GM12878 (cell line): ENCODE measurements at regions not wholly inside any gene's neighbourhood (a gene's known extent, or its start where the extent isn't known, plus 50 kb on each side); places are given as distances from the start of the nearest gene placed in this dataset.

Source experiments
- ATAC-seq: fragments of 200-7000 bp; cut with Tn5 transposase; 3 replicates; pipeline ENCODE4 v1.9.1; 2020; ENCODE audit warnings: mild to moderate bottlenecking, moderate library complexity
- BruUV-seq: library from RNA; stranded (reverse); fragments of 400-500 nt; replicated peaks from 2 replicates; lab custom pipeline; 2021; lab: Mats Ljungman, UMichigan
- CTCF ChIA-PET: fragments of 300-600 bp; sonication (Branson Sonifier 250); formaldehyde crosslinking; extraction: SDS; loops from one replicate; lab custom pipeline; 2021; ENCODE audit warnings: inconsistent platforms; lab: Yijun Ruan, JAX
- POLR2A ChIA-PET: fragments of 350-600 bp; formaldehyde crosslinking; extraction: SDS; loops from one replicate; lab custom pipeline; 2021; ENCODE audit warnings: inconsistent platforms; lab: Charles Lee
- RAD21 ChIA-PET: fragments of 300-600 bp; sonication (Branson Sonifier 250); formaldehyde crosslinking; loops from one replicate; lab custom pipeline; 2023; ENCODE audit warnings: antibody characterized with exemption; ENCODE audit not compliant: unreplicated experiment; lab: Charles Lee
- SMC1A ChIA-PET: fragments of 300-600 bp; sonication (Branson Sonifier 250); formaldehyde crosslinking; loops from one replicate; lab custom pipeline; 2023; ENCODE audit not compliant: unreplicated experiment, uncharacterized antibody; lab: Charles Lee
- DNase-seq: peaks from one replicate; pipeline ENCODE4 v3.0.0-alpha.2; 2011; ENCODE audit warnings: low read depth, low spot score
- FAIRE-seq: peaks from 3 replicates; lab custom pipeline; 2011; peaks lifted over from hg19 to GRCh38; lab: Jason Lieb, UNC
- H2AFZ ChIP-seq: 2 replicates; pipeline ENCODE4 v1.6.0; 2011; ENCODE audit warnings: low read depth, low read length, control low read depth; ENCODE audit not compliant: control insufficient read depth
- H3K27ac ChIP-seq: 2 replicates; pipeline ENCODE4 v1.5.1; 2011; ENCODE audit warnings: control low read depth; ENCODE audit not compliant: control insufficient read depth, insufficient read depth
- H3K27me3 ChIP-seq, 2 experiments: replicated peaks in 1 of 2; 2 replicates each; pipeline versions ENCODE4 v1.6.0 to v1.6.1; 2011; ENCODE audit warnings: low read length in 1 of 2; ENCODE audit not compliant: control insufficient read depth in 2 of 2, insufficient read depth in 2 of 2
- H3K36me3 ChIP-seq, 2 experiments: 2 replicates each; pipeline ENCODE4 v1.5.1; 2011; ENCODE audit warnings: low read length in 1 of 2; ENCODE audit not compliant: control insufficient read depth in 2 of 2, insufficient read depth in 2 of 2
- H3K4me1 ChIP-seq: 2 replicates; pipeline ENCODE4 v1.6.1; 2011; ENCODE audit warnings: mild to moderate bottlenecking, low read length, moderate library complexity, mixed read lengths; ENCODE audit not compliant: control insufficient read depth, insufficient read depth
- H3K4me2 ChIP-seq: 2 replicates; pipeline ENCODE4 v1.6.0; 2011; ENCODE audit warnings: control low read depth; ENCODE audit not compliant: control insufficient read depth, insufficient read depth
- H3K4me3 ChIP-seq: fragments of 200-600 bp; sonication (generic); 2 replicates; pipeline ENCODE4 v1.5.1; 2016
- H3K79me2 ChIP-seq: 2 replicates; pipeline ENCODE4 v1.6.0; 2011; ENCODE audit warnings: low read length; ENCODE audit not compliant: control insufficient read depth, insufficient read depth
- H3K9ac ChIP-seq: 2 replicates; pipeline ENCODE4 v1.8.0; 2011; ENCODE audit warnings: low read length, control low read depth, mixed read lengths; ENCODE audit not compliant: control insufficient read depth, insufficient read depth
- H3K9me3 ChIP-seq: replicated peaks from 3 replicates; pipeline ENCODE4 v1.5.1; 2011; ENCODE audit warnings: mild to moderate bottlenecking, low read length; ENCODE audit not compliant: control insufficient read depth, insufficient read depth
- H4K20me1 ChIP-seq: 2 replicates; pipeline ENCODE4 v1.6.0; 2011; ENCODE audit not compliant: control insufficient read depth, insufficient read depth
- RAD21 ChIP-seq: IDR thresholded peaks from 2 replicates; pipeline ENCODE4 v1.6.1; 2011; ENCODE audit warnings: mild to moderate bottlenecking, low read depth, low read length, moderate library complexity; ENCODE audit not compliant: insufficient read depth
- RELA ChIP-seq: fragments of 450-650 bp; IDR thresholded peaks from 2 replicates; pipeline ENCODE4 v1.8.0; 2014; ENCODE audit warnings: borderline replicate concordance; ENCODE audit not compliant: partially characterized antibody
- SMARCA5 ChIP-seq: fragments of 450-650 bp; IDR thresholded peaks from 2 replicates; pipeline ENCODE4 v1.6.1; 2017; ENCODE audit warnings: mild to moderate bottlenecking
- TCF7 ChIP-seq: IDR thresholded peaks from 2 replicates; pipeline ENCODE4 v1.6.1; 2014; ENCODE audit warnings: antibody characterized with exemption, borderline replicate concordance
- WGBS: methylation state at CpG from one replicate; pipeline ENCODE4 v1.1.6; 2016; ENCODE audit warnings: low lambda C conversion rate; ENCODE audit not compliant: insufficient replicate concordance, insufficient coverage; ENCODE audit errors: missing lambda C conversion rate; 5-methylcytosine and 5-hydroxymethylcytosine counted together
- in situ Hi-C: fragments of 300-500 bp; cut with MboI; formaldehyde crosslinking; loops from 9 replicates; pipeline ENCODE4 v1.14.3; 2018; ENCODE audit warnings: mixed read lengths
- intact Hi-C: fragments of 100-400 bp; cut with micrococcal nuclease; formaldehyde crosslinking; loops from one replicate; pipeline ENCODE4 v1.14.2; 2022; ENCODE audit not compliant: unreplicated experiment
- TF ChIP-seq, protein P1 (sequence below): IDR thresholded peaks from 2 replicates; pipeline ENCODE4 v1.6.1; 2012; ENCODE audit warnings: low read depth, low read length, improper control_type of control experiment
- TF ChIP-seq, protein P2 (sequence below): IDR thresholded peaks from 2 replicates; pipeline ENCODE4 v1.6.1; 2012; ENCODE audit warnings: improper control_type of control experiment, low read depth, low read length; ENCODE audit not compliant: insufficient replicate concordance
- TF ChIP-seq, protein P3 (sequence below): fragments of 450-650 bp; IDR thresholded peaks from 2 replicates; pipeline ENCODE4 v1.6.1; 2018; ENCODE audit warnings: mild to moderate bottlenecking, low read depth, moderate library complexity; ENCODE audit not compliant: partially characterized antibody
- TF ChIP-seq, protein P4 (sequence below): fragments of 450-650 bp; formaldehyde crosslinking; IDR thresholded peaks from 2 replicates; pipeline ENCODE4 v1.4.0; 2020; ENCODE audit warnings: mild to moderate bottlenecking, moderate library complexity

DNA sequence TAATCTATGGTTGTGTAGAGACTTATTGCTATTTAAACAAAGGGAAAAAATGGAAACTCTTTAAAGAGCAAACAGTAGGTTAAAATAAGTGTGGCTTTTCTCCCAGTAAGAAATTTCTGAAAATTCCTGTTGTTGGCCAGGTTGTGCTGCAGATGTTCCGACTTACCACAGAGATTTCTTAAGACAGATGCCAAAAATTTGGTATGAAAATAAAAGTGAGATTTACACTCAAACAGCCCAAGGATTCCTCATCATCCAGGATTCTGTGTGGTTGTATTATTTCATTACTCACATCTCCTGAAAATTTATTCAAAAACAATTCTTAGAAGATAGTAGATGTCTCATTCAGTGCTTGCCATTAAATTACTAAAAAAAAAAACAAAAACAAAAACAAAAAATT is 296.7 kb upstream of the PTBP2 start:
- no peak for DNase-seq
- ChIA-PET CTCF (interaction anchor here (0.6 kb wide), 1 partner anchor 287 kb away, joined by 3 read pairs; no protein-coding TSS in a partner anchor), RAD21 (no interaction called here), POLR2A (no interaction called here), SMC1A (no interaction called here)
- no peak overlapping the region for H2AFZ ChIP-seq
- no peaks in the 10 kb centered on the region for H4K20me1 ChIP-seq
- no peaks in the 10 kb centered on the region for H3K9me3 ChIP-seq
- BruUV-seq, result no TSS peak
- no peak overlapping the region for H3K9ac ChIP-seq
- no peaks in the 10 kb centered on the region for H3K4me1 ChIP-seq
- no peak overlapping the region for H3K4me3 ChIP-seq
- TF ChIP-seq, protein P1, sequence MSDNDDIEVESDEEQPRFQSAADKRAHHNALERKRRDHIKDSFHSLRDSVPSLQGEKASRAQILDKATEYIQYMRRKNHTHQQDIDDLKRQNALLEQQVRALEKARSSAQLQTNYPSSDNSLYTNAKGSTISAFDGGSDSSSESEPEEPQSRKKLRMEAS, result no peak
- TF ChIP-seq TCF7 (no peak), SMARCA5 (no peak), RELA (no peak), RAD21 (no peak)
- TF ChIP-seq, protein P2, sequence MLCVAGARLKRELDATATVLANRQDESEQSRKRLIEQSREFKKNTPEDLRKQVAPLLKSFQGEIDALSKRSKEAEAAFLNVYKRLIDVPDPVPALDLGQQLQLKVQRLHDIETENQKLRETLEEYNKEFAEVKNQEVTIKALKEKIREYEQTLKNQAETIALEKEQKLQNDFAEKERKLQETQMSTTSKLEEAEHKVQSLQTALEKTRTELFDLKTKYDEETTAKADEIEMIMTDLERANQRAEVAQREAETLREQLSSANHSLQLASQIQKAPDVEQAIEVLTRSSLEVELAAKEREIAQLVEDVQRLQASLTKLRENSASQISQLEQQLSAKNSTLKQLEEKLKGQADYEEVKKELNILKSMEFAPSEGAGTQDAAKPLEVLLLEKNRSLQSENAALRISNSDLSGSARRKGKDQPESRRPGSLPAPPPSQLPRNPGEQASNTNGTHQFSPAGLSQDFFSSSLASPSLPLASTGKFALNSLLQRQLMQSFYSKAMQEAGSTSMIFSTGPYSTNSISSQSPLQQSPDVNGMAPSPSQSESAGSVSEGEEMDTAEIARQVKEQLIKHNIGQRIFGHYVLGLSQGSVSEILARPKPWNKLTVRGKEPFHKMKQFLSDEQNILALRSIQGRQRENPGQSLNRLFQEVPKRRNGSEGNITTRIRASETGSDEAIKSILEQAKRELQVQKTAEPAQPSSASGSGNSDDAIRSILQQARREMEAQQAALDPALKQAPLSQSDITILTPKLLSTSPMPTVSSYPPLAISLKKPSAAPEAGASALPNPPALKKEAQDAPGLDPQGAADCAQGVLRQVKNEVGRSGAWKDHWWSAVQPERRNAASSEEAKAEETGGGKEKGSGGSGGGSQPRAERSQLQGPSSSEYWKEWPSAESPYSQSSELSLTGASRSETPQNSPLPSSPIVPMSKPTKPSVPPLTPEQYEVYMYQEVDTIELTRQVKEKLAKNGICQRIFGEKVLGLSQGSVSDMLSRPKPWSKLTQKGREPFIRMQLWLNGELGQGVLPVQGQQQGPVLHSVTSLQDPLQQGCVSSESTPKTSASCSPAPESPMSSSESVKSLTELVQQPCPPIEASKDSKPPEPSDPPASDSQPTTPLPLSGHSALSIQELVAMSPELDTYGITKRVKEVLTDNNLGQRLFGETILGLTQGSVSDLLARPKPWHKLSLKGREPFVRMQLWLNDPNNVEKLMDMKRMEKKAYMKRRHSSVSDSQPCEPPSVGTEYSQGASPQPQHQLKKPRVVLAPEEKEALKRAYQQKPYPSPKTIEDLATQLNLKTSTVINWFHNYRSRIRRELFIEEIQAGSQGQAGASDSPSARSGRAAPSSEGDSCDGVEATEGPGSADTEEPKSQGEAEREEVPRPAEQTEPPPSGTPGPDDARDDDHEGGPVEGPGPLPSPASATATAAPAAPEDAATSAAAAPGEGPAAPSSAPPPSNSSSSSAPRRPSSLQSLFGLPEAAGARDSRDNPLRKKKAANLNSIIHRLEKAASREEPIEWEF, result no peak
- TF ChIP-seq, protein P3, sequence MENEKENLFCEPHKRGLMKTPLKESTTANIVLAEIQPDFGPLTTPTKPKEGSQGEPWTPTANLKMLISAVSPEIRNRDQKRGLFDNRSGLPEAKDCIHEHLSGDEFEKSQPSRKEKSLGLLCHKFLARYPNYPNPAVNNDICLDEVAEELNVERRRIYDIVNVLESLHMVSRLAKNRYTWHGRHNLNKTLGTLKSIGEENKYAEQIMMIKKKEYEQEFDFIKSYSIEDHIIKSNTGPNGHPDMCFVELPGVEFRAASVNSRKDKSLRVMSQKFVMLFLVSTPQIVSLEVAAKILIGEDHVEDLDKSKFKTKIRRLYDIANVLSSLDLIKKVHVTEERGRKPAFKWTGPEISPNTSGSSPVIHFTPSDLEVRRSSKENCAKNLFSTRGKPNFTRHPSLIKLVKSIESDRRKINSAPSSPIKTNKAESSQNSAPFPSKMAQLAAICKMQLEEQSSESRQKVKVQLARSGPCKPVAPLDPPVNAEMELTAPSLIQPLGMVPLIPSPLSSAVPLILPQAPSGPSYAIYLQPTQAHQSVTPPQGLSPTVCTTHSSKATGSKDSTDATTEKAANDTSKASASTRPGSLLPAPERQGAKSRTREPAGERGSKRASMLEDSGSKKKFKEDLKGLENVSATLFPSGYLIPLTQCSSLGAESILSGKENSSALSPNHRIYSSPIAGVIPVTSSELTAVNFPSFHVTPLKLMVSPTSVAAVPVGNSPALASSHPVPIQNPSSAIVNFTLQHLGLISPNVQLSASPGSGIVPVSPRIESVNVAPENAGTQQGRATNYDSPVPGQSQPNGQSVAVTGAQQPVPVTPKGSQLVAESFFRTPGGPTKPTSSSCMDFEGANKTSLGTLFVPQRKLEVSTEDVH, result no peak
- TF ChIP-seq, protein P4, sequence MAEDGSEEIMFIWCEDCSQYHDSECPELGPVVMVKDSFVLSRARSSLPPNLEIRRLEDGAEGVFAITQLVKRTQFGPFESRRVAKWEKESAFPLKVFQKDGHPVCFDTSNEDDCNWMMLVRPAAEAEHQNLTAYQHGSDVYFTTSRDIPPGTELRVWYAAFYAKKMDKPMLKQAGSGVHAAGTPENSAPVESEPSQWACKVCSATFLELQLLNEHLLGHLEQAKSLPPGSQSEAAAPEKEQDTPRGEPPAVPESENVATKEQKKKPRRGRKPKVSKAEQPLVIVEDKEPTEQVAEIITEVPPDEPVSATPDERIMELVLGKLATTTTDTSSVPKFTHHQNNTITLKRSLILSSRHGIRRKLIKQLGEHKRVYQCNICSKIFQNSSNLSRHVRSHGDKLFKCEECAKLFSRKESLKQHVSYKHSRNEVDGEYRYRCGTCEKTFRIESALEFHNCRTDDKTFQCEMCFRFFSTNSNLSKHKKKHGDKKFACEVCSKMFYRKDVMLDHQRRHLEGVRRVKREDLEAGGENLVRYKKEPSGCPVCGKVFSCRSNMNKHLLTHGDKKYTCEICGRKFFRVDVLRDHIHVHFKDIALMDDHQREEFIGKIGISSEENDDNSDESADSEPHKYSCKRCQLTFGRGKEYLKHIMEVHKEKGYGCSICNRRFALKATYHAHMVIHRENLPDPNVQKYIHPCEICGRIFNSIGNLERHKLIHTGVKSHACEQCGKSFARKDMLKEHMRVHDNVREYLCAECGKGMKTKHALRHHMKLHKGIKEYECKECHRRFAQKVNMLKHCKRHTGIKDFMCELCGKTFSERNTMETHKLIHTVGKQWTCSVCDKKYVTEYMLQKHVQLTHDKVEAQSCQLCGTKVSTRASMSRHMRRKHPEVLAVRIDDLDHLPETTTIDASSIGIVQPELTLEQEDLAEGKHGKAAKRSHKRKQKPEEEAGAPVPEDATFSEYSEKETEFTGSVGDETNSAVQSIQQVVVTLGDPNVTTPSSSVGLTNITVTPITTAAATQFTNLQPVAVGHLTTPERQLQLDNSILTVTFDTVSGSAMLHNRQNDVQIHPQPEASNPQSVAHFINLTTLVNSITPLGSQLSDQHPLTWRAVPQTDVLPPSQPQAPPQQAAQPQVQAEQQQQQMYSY, result no peak
- no peak for FAIRE-seq
- no peak overlapping the region for H3K27ac ChIP-seq
- WGBS, result 44% methylated on average over 1 of the region's 1 CpG
- H3K36me3 ChIP-seq, result no peaks in the 10 kb centered on the region
- no peak overlapping the region for H3K4me2 ChIP-seq
- no peaks in the 10 kb centered on the region for H3K79me2 ChIP-seq
- ATAC-seq, result no peak
- in situ Hi-C loops, result no loop called here
- H3K27me3 ChIP-seq, result no peaks in the 10 kb centered on the region
- intact Hi-C loops, result no loop called here
